ENCODE measurements at regions not wholly inside any gene's neighbourhood (a gene's known extent, or its start where the extent isn't known, plus 50 kb on each side); places are given as distances from the start of the nearest gene placed in this dataset.
"Not testable (repeated sequence)": the region's sequence is repeated elsewhere in the genome, so short reads cannot be mapped to it uniquely, and the experiment has no call there.

GRCh38 chr2:145897151-145897550 lies 1377.2 kb upstream of the ZEB2 start:
- DNase-seq (ENCODE audit: low spot score) = no peak

- no peak for DNase-seq (ENCODE audit: low spot score)
These were observed 1368.0 kb upstream of the ZEB2 start for GRCh38 chr2:145887915-145888314.

- not testable (repeated sequence) for DNase-seq (ENCODE audit: low spot score)
These were observed 1361.1 kb upstream of the ZEB2 start for GRCh38 chr2:145880997-145881396.

GRCh38 chr2:145875016-145875415 lies 1355.1 kb upstream of the ZEB2 start:
- DNase-seq (ENCODE audit: low spot score) = no peak

GRCh38 chr2:145874466-145874865 lies 1354.5 kb upstream of the ZEB2 start:
- DNase-seq (ENCODE audit: low spot score) = no peak

GRCh38 chr2:145864501-145864900 lies 1344.6 kb upstream of the ZEB2 start:
- DNase-seq (ENCODE audit: low spot score) = no peak

- DNase-seq (ENCODE audit: low spot score) = no peak
These were observed 1342.0 kb upstream of the ZEB2 start for GRCh38 chr2:145861940-145862339.

- DNase-seq (ENCODE audit: low spot score) = no peak
These were observed 1340.2 kb upstream of the ZEB2 start for GRCh38 chr2:145860083-145860482.

- no peak for DNase-seq (ENCODE audit: low spot score)
These were observed 1335.2 kb upstream of the ZEB2 start for GRCh38 chr2:145855142-145855541.

GRCh38 chr2:145854039-145854755 lies 1334.3 kb upstream of the ZEB2 start:
- no peak for DNase-seq (ENCODE audit: low spot score)

- DNase-seq (ENCODE audit: low spot score) = no peak
These were observed 1331.8 kb upstream of the ZEB2 start for GRCh38 chr2:145851730-145852129.

GRCh38 chr2:145849466-145849865 lies 1329.5 kb upstream of the ZEB2 start:
- no peak for DNase-seq (ENCODE audit: low spot score)

GRCh38 chr2:145846982-145847381 lies 1327.1 kb upstream of the ZEB2 start:
- no peak for DNase-seq (ENCODE audit: low spot score)

- no peak for DNase-seq (ENCODE audit: low spot score)
These were observed 1326.0 kb upstream of the ZEB2 start for GRCh38 chr2:145845923-145846322.

- no peak for DNase-seq (ENCODE audit: low spot score)
These were observed 1325.4 kb upstream of the ZEB2 start for GRCh38 chr2:145845207-145845894.

- no peak for DNase-seq (ENCODE audit: low spot score)
These were observed 1322.1 kb upstream of the ZEB2 start for GRCh38 chr2:145841973-145842372.

GRCh38 chr2:145836986-145837385 lies 1317.1 kb upstream of the ZEB2 start:
- no peak for DNase-seq (ENCODE audit: low spot score)

- no peak for DNase-seq (ENCODE audit: low spot score)
These were observed 1315.7 kb upstream of the ZEB2 start for GRCh38 chr2:145835665-145836064.

GRCh38 chr2:145832681-145833080 lies 1312.8 kb upstream of the ZEB2 start:
- no peak for DNase-seq (ENCODE audit: low spot score)

GRCh38 chr2:145829931-145830330 lies 1310.0 kb upstream of the ZEB2 start:
- DNase-seq (ENCODE audit: low spot score) = no peak

- no peak for DNase-seq (ENCODE audit: low spot score)
These were observed 1307.3 kb upstream of the ZEB2 start for GRCh38 chr2:145827235-145827634.

GRCh38 chr2:145824384-145824783 lies 1304.5 kb upstream of the ZEB2 start:
- DNase-seq (ENCODE audit: low spot score) = no peak

All from mesenteric fat pad (tissue), 1 donor.